ENCODE measurements at regions not wholly inside any gene's neighbourhood (a gene's known extent, or its start where the extent isn't known, plus 50 kb on each side); places are given as distances from the start of the nearest gene placed in this dataset.
A peak's percentile ranks its signal among the peaks of the same experiment; 100 is the strongest.

- ChIA-PET POLR2A (no interaction called here), CTCF (no interaction called here)
- no peaks in the 10 kb centered on the region for H3K4me1 ChIP-seq (ENCODE audit: insufficient read depth, low read length)
- Mint-ChIP-seq H3K36me3 (peaks cover 0 to 1% (median 0%) of the 10 kb centered on the region in 3 donors), H3K4me3 (no peak overlapping the region), H3K9me3 (peaks cover 0 to 15% (median 9%) of the 10 kb centered on the region in 5 donors), H3K27ac (no peak overlapping the region), H3K4me1 (peaks cover 5 to 8% (median 6%) of the 10 kb centered on the region in 3 donors), H3K27me3 (peaks cover 21 to 22% of the 10 kb centered on the region in 2 donors)
- no peaks in the 10 kb centered on the region for H3K27me3 ChIP-seq (ENCODE audit: insufficient read depth, low read length, poor library complexity, severe bottlenecking)
- H3K9me3 ChIP-seq (ENCODE audit: low read length): no peaks in the 10 kb centered on the region
- no peak overlapping the region for H3K27ac ChIP-seq (ENCODE audit: low read depth, low read length)
- no peak overlapping the region for H3K4me3 ChIP-seq (ENCODE audit: low read length)
- no peak for DNase-seq
- no peaks in the 10 kb centered on the region for H3K36me3 ChIP-seq (ENCODE audit: insufficient read depth, low read length)
These were observed 771.3 kb upstream of the TBX3 start for GRCh38 chr12:115455268-115455681.

GRCh38 chr12:115452751-115453281 is 768.8 kb upstream of the TBX3 start:
- H3K27me3 Mint-ChIP-seq: peaks cover 21 to 25% of the 10 kb centered on the region in 2 donors
- no peak overlapping the region for H3K27ac Mint-ChIP-seq
- no peak for DNase-seq
- Histone ChIP-seq H3K4me1 (ENCODE audit: insufficient read depth, low read length) (no peaks in the 10 kb centered on the region), H3K9me3 (ENCODE audit: low read length) (no peaks in the 10 kb centered on the region), H3K27ac (ENCODE audit: low read depth, low read length) (no peak overlapping the region), H3K27me3 (ENCODE audit: insufficient read depth, low read length, poor library complexity, severe bottlenecking) (no peaks in the 10 kb centered on the region), H3K4me3 (ENCODE audit: low read length) (no peak overlapping the region), H3K36me3 (ENCODE audit: insufficient read depth, low read length) (no peaks in the 10 kb centered on the region)
- POLR2A ChIA-PET: no interaction called here
- H3K36me3 Mint-ChIP-seq: peaks cover 0 to 1% (median 0%) of the 10 kb centered on the region in 3 donors
- H3K4me1 Mint-ChIP-seq: peaks cover 5 to 10% (median 6%) of the 10 kb centered on the region in 3 donors
- H3K4me3 Mint-ChIP-seq: no peak overlapping the region
- CTCF ChIA-PET: no interaction called here
- peaks cover 0 to 11% (median 5%) of the 10 kb centered on the region in 5 donors for H3K9me3 Mint-ChIP-seq

- ChIA-PET CTCF (no interaction called here), POLR2A (no interaction called here)
- H3K4me3 Mint-ChIP-seq: no peak overlapping the region
- no peak overlapping the region for H3K27ac ChIP-seq (ENCODE audit: low read depth, low read length)
- H3K9me3 Mint-ChIP-seq: peaks cover 0 to 9% (median 5%) of the 10 kb centered on the region in 5 donors
- H3K36me3 ChIP-seq (ENCODE audit: insufficient read depth, low read length): no peaks in the 10 kb centered on the region
- peaks cover 5 to 10% (median 6%) of the 10 kb centered on the region in 3 donors for H3K4me1 Mint-ChIP-seq
- H3K9me3 ChIP-seq (ENCODE audit: low read length): no peaks in the 10 kb centered on the region
- peaks cover 19 to 25% of the 10 kb centered on the region in 2 donors for H3K27me3 Mint-ChIP-seq
- H3K4me3 ChIP-seq (ENCODE audit: low read length): no peak overlapping the region
- no peak overlapping the region for H3K27ac Mint-ChIP-seq
- peaks cover 0 to 1% (median 0%) of the 10 kb centered on the region in 3 donors for H3K36me3 Mint-ChIP-seq
- no peaks in the 10 kb centered on the region for H3K4me1 ChIP-seq (ENCODE audit: insufficient read depth, low read length)
- no peaks in the 10 kb centered on the region for H3K27me3 ChIP-seq (ENCODE audit: insufficient read depth, low read length, poor library complexity, severe bottlenecking)
- no peak for DNase-seq
These were observed 768.1 kb upstream of the TBX3 start for GRCh38 chr12:115451780-115452736.

GRCh38 chr12:115451151-115451779 is 767.3 kb upstream of the TBX3 start:
- DNase-seq: no peak
- CTCF ChIA-PET: no interaction called here
- Mint-ChIP-seq H3K27ac (no peak overlapping the region), H3K27me3 (peaks cover 19 to 25% of the 10 kb centered on the region in 2 donors), H3K9me3 (peaks cover 0 to 7% (median 4%) of the 10 kb centered on the region in 5 donors), H3K4me1 (peaks cover 5 to 10% (median 6%) of the 10 kb centered on the region in 3 donors), H3K36me3 (peaks cover 0 to 1% (median 0%) of the 10 kb centered on the region in 3 donors), H3K4me3 (peak overlapping the region in 1 of 7 donors; percentile 29)
- H3K9me3 ChIP-seq (ENCODE audit: low read length): no peaks in the 10 kb centered on the region
- no peak overlapping the region for H3K27ac ChIP-seq (ENCODE audit: low read depth, low read length)
- no peaks in the 10 kb centered on the region for H3K4me1 ChIP-seq (ENCODE audit: insufficient read depth, low read length)
- H3K36me3 ChIP-seq (ENCODE audit: insufficient read depth, low read length): no peaks in the 10 kb centered on the region
- POLR2A ChIA-PET: no interaction called here
- H3K4me3 ChIP-seq (ENCODE audit: low read length): no peak overlapping the region
- H3K27me3 ChIP-seq (ENCODE audit: insufficient read depth, low read length, poor library complexity, severe bottlenecking): no peaks in the 10 kb centered on the region

DNA sequence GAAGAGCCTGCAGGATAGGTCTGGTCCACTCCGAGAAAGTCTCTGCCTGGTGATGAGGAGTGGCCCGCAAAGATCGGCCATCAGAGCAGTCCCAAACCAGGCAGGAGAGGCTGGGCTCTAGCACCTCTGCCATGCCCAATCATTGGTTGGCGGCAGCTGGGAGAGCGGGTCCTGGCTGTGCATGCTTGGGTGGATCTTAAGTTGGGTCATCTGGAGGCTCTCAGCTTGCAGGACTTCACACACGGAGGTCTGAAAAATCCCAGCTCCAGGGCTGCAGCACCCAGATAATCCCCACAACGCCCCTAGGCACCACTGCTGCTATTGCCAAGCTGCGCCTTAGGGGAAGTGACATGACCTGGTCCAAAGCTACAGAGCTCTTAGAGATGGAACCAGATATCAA is 766.7 kb upstream of the TBX3 start:
- H3K4me3 ChIP-seq (ENCODE audit: low read length): no peak overlapping the region
- ChIA-PET POLR2A (no interaction called here), CTCF (no interaction called here)
- no peak overlapping the region for H3K27ac ChIP-seq (ENCODE audit: low read depth, low read length)
- no peaks in the 10 kb centered on the region for H3K4me1 ChIP-seq (ENCODE audit: insufficient read depth, low read length)
- peaks cover 0 to 1% (median 0%) of the 10 kb centered on the region in 3 donors for H3K36me3 Mint-ChIP-seq
- peaks cover 0 to 5% (median 1%) of the 10 kb centered on the region in 5 donors for H3K9me3 Mint-ChIP-seq
- H3K27me3 ChIP-seq (ENCODE audit: insufficient read depth, low read length, poor library complexity, severe bottlenecking): no peaks in the 10 kb centered on the region
- H3K27ac Mint-ChIP-seq: no peak overlapping the region
- no peaks in the 10 kb centered on the region for H3K36me3 ChIP-seq (ENCODE audit: insufficient read depth, low read length)
- H3K27me3 Mint-ChIP-seq: peaks cover 19 to 25% of the 10 kb centered on the region in 2 donors
- H3K9me3 ChIP-seq (ENCODE audit: low read length): no peaks in the 10 kb centered on the region
- H3K4me3 Mint-ChIP-seq: peak overlapping the region in 1 of 7 donors; percentile 11
- DNase-seq: no peak
- peaks cover 5 to 10% (median 6%) of the 10 kb centered on the region in 3 donors for H3K4me1 Mint-ChIP-seq

DNA sequence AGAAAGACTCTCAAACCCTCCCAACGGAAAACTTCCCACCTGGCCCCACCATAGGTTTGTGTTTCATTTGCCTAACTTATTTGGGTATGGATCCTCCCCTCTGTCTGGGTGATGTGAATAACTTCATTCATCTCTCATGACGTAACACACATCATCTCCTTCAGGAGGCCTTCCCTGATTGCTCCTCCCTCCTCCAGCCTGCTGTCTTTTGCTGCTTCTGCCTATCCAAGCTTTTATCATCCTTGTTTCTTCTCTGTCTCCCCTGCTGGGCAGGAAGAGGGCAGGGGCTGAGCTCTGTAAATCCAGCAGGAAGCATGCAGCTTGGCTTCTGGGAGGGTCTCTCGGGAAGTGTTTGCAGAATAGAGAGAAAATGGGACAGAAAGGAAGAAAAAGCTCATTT is 766.0 kb upstream of the TBX3 start:
- no peaks in the 10 kb centered on the region for H3K36me3 ChIP-seq (ENCODE audit: insufficient read depth, low read length)
- H3K27me3 Mint-ChIP-seq: peaks cover 19 to 25% of the 10 kb centered on the region in 2 donors

GRCh38 chr12:115449526-115449925 is 765.6 kb upstream of the TBX3 start:
- Histone ChIP-seq H3K9me3 (ENCODE audit: low read length) (no peaks in the 10 kb centered on the region), H3K4me3 (ENCODE audit: low read length) (no peak overlapping the region), H3K4me1 (ENCODE audit: insufficient read depth, low read length) (no peaks in the 10 kb centered on the region), H3K27ac (ENCODE audit: low read depth, low read length) (no peak overlapping the region), H3K36me3 (ENCODE audit: insufficient read depth, low read length) (no peaks in the 10 kb centered on the region), H3K27me3 (ENCODE audit: insufficient read depth, low read length, poor library complexity, severe bottlenecking) (no peaks in the 10 kb centered on the region)
- Mint-ChIP-seq H3K27me3 (peaks cover 19 to 25% of the 10 kb centered on the region in 2 donors), H3K27ac (no peak overlapping the region), H3K36me3 (peaks cover 0 to 1% (median 0%) of the 10 kb centered on the region in 3 donors), H3K9me3 (peaks cover 0 to 5% (median 1%) of the 10 kb centered on the region in 5 donors), H3K4me1 (peaks cover 5 to 10% (median 6%) of the 10 kb centered on the region in 3 donors), H3K4me3 (no peak overlapping the region)
- ChIA-PET POLR2A (no interaction called here), CTCF (no interaction called here)
- no peak for DNase-seq

More for the DNA sequence above, 766.0 kb upstream of the TBX3 start:
- Mint-ChIP-seq H3K9me3 (peaks cover 0 to 5% (median 1%) of the 10 kb centered on the region in 5 donors), H3K27ac (no peak overlapping the region), H3K4me1 (peaks cover 5 to 10% (median 6%) of the 10 kb centered on the region in 3 donors), H3K36me3 (peaks cover 0 to 1% (median 0%) of the 10 kb centered on the region in 3 donors), H3K4me3 (no peak overlapping the region)
- Histone ChIP-seq H3K27ac (ENCODE audit: low read depth, low read length) (no peak overlapping the region), H3K4me1 (ENCODE audit: insufficient read depth, low read length) (no peaks in the 10 kb centered on the region), H3K27me3 (ENCODE audit: insufficient read depth, low read length, poor library complexity, severe bottlenecking) (no peaks in the 10 kb centered on the region), H3K4me3 (ENCODE audit: low read length) (no peak overlapping the region), H3K9me3 (ENCODE audit: low read length) (no peaks in the 10 kb centered on the region)
- ChIA-PET CTCF (no interaction called here), POLR2A (no interaction called here)
- DNase-seq: no peak

DNA sequence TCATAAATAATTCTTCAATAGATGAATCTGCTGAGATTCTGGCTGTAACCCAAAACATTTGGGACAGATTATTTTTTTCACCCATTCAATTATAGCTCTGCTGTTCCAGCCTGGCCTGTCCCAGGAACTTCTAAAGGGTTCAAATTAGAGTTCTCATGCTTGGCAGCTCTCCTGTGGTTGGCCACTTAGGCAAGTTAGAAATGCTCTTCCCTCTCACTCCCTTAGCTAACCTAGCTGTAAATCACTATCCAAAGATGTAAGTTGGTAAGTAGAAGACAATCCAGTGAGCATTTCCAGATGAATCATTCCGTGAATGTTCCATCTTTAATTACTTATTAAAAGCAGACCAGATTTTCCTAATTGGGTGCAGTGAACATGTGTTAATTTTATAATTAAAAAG is 760.4 kb upstream of the TBX3 start:
- Mint-ChIP-seq H3K27me3 (no peaks in the 10 kb centered on the region), H3K36me3 (no peaks in the 10 kb centered on the region), H3K27ac (no peak overlapping the region), H3K9me3 (peaks cover 0 to 3% (median 2%) of the 10 kb centered on the region in 5 donors), H3K4me3 (no peak overlapping the region), H3K4me1 (no peaks in the 10 kb centered on the region)
- DNase-seq: no peak
- no peaks in the 10 kb centered on the region for H3K4me1 ChIP-seq (ENCODE audit: insufficient read depth, low read length)
- no peaks in the 10 kb centered on the region for H3K36me3 ChIP-seq (ENCODE audit: insufficient read depth, low read length)
- POLR2A ChIA-PET: no interaction called here
- CTCF ChIA-PET: no interaction called here
- no peak overlapping the region for H3K4me3 ChIP-seq (ENCODE audit: low read length)
- no peaks in the 10 kb centered on the region for H3K9me3 ChIP-seq (ENCODE audit: low read length)
- no peaks in the 10 kb centered on the region for H3K27me3 ChIP-seq (ENCODE audit: insufficient read depth, low read length, poor library complexity, severe bottlenecking)
- no peak overlapping the region for H3K27ac ChIP-seq (ENCODE audit: low read depth, low read length)

Data from CD8-positive, alpha-beta memory T cell (primary cell).